GM12878 (cell line): ENCODE measurements at regions not wholly inside any gene's neighbourhood (a gene's known extent, or its start where the extent isn't known, plus 50 kb on each side); places are given as distances from the start of the nearest gene placed in this dataset.

Experiments used
- ATAC-seq: fragments of 200-7000 bp; cut with Tn5 transposase; 3 replicates; pipeline ENCODE4 v1.9.1; 2020; ENCODE audit warnings: mild to moderate bottlenecking, moderate library complexity
- BruUV-seq: library from RNA; stranded (reverse); fragments of 400-500 nt; replicated peaks from 2 replicates; lab custom pipeline; 2021; lab: Mats Ljungman, UMichigan
- CTCF ChIA-PET: fragments of 300-600 bp; sonication (Branson Sonifier 250); formaldehyde crosslinking; extraction: SDS; loops from one replicate; lab custom pipeline; 2021; ENCODE audit warnings: inconsistent platforms; lab: Yijun Ruan, JAX
- POLR2A ChIA-PET: fragments of 350-600 bp; formaldehyde crosslinking; extraction: SDS; loops from one replicate; lab custom pipeline; 2021; ENCODE audit warnings: inconsistent platforms; lab: Charles Lee
- RAD21 ChIA-PET: fragments of 300-600 bp; sonication (Branson Sonifier 250); formaldehyde crosslinking; loops from one replicate; lab custom pipeline; 2023; ENCODE audit warnings: antibody characterized with exemption; ENCODE audit not compliant: unreplicated experiment; lab: Charles Lee
- SMC1A ChIA-PET: fragments of 300-600 bp; sonication (Branson Sonifier 250); formaldehyde crosslinking; loops from one replicate; lab custom pipeline; 2023; ENCODE audit not compliant: unreplicated experiment, uncharacterized antibody; lab: Charles Lee
- DNase-seq: peaks from one replicate; pipeline ENCODE4 v3.0.0-alpha.2; 2011; ENCODE audit warnings: low read depth, low spot score
- FAIRE-seq: peaks from 3 replicates; lab custom pipeline; 2011; peaks lifted over from hg19 to GRCh38; lab: Jason Lieb, UNC
- H2AFZ ChIP-seq: 2 replicates; pipeline ENCODE4 v1.6.0; 2011; ENCODE audit warnings: low read depth, low read length, control low read depth; ENCODE audit not compliant: control insufficient read depth
- H3K27ac ChIP-seq: 2 replicates; pipeline ENCODE4 v1.5.1; 2011; ENCODE audit warnings: control low read depth; ENCODE audit not compliant: control insufficient read depth, insufficient read depth
- H3K27me3 ChIP-seq, 2 experiments: replicated peaks in 1 of 2; 2 replicates each; pipeline versions ENCODE4 v1.6.0 to v1.6.1; 2011; ENCODE audit warnings: low read length in 1 of 2; ENCODE audit not compliant: control insufficient read depth in 2 of 2, insufficient read depth in 2 of 2
- H3K36me3 ChIP-seq, 2 experiments: 2 replicates each; pipeline ENCODE4 v1.5.1; 2011; ENCODE audit warnings: low read length in 1 of 2; ENCODE audit not compliant: control insufficient read depth in 2 of 2, insufficient read depth in 2 of 2
- H3K4me1 ChIP-seq: 2 replicates; pipeline ENCODE4 v1.6.1; 2011; ENCODE audit warnings: mild to moderate bottlenecking, low read length, moderate library complexity, mixed read lengths; ENCODE audit not compliant: control insufficient read depth, insufficient read depth
- H3K4me2 ChIP-seq: 2 replicates; pipeline ENCODE4 v1.6.0; 2011; ENCODE audit warnings: control low read depth; ENCODE audit not compliant: control insufficient read depth, insufficient read depth
- H3K4me3 ChIP-seq: fragments of 200-600 bp; sonication (generic); 2 replicates; pipeline ENCODE4 v1.5.1; 2016
- H3K79me2 ChIP-seq: 2 replicates; pipeline ENCODE4 v1.6.0; 2011; ENCODE audit warnings: low read length; ENCODE audit not compliant: control insufficient read depth, insufficient read depth
- H3K9ac ChIP-seq: 2 replicates; pipeline ENCODE4 v1.8.0; 2011; ENCODE audit warnings: low read length, control low read depth, mixed read lengths; ENCODE audit not compliant: control insufficient read depth, insufficient read depth
- H3K9me3 ChIP-seq: replicated peaks from 3 replicates; pipeline ENCODE4 v1.5.1; 2011; ENCODE audit warnings: mild to moderate bottlenecking, low read length; ENCODE audit not compliant: control insufficient read depth, insufficient read depth
- H4K20me1 ChIP-seq: 2 replicates; pipeline ENCODE4 v1.6.0; 2011; ENCODE audit not compliant: control insufficient read depth, insufficient read depth
- ETV6 ChIP-seq, 2 experiments: fragments of 450-650 bp in 1 of 2; IDR thresholded peaks in 1 of 2; conservative IDR thresholded peaks in 1 of 2; 2 replicates each; pipeline ENCODE4 v1.6.1; 2014; ENCODE audit warnings: antibody characterized with exemption in 1 of 2, borderline replicate concordance in 1 of 2, low read depth in 1 of 2, mild to moderate bottlenecking in 1 of 2, moderate library complexity in 1 of 2
- NFYA ChIP-seq: IDR thresholded peaks from 2 replicates; pipeline ENCODE4 v1.6.1; 2011; ENCODE audit warnings: low read depth, mild to moderate bottlenecking, low read length, improper control_type of control experiment, borderline replicate concordance
- NKRF ChIP-seq: fragments of 450-650 bp; conservative IDR thresholded peaks from 2 replicates; pipeline ENCODE4 v1.6.1; 2017; ENCODE audit warnings: mild to moderate bottlenecking, moderate library complexity
- PRDM15 ChIP-seq: fragments of 450-650 bp; formaldehyde crosslinking; IDR thresholded peaks from 2 replicates; pipeline ENCODE4 v1.4.0; 2020; ENCODE audit warnings: mild to moderate bottlenecking, moderate library complexity
- TCF12 ChIP-seq: IDR thresholded peaks from 2 replicates; pipeline ENCODE4 v1.6.1; 2011; ENCODE audit warnings: low read depth, mild to moderate bottlenecking, low read length
- USF1 ChIP-seq: IDR thresholded peaks from 2 replicates; pipeline ENCODE4 v1.6.1; 2011; ENCODE audit warnings: borderline replicate concordance, low read depth, mild to moderate bottlenecking, moderate library complexity, mixed read lengths, low read length; ENCODE audit not compliant: insufficient read depth; ENCODE audit errors: extremely low read length
- WGBS: methylation state at CpG from one replicate; pipeline ENCODE4 v1.1.6; 2016; ENCODE audit warnings: low lambda C conversion rate; ENCODE audit not compliant: insufficient replicate concordance, insufficient coverage; ENCODE audit errors: missing lambda C conversion rate; 5-methylcytosine and 5-hydroxymethylcytosine counted together
- in situ Hi-C: fragments of 300-500 bp; cut with MboI; formaldehyde crosslinking; loops from 9 replicates; pipeline ENCODE4 v1.14.3; 2018; ENCODE audit warnings: mixed read lengths
- intact Hi-C: fragments of 100-400 bp; cut with micrococcal nuclease; formaldehyde crosslinking; loops from one replicate; pipeline ENCODE4 v1.14.2; 2022; ENCODE audit not compliant: unreplicated experiment
- TF ChIP-seq, protein P1 (sequence below): IDR thresholded peaks from 2 replicates; pipeline ENCODE4 v1.6.1; 2012; ENCODE audit warnings: low read depth, low read length, improper control_type of control experiment

DNA sequence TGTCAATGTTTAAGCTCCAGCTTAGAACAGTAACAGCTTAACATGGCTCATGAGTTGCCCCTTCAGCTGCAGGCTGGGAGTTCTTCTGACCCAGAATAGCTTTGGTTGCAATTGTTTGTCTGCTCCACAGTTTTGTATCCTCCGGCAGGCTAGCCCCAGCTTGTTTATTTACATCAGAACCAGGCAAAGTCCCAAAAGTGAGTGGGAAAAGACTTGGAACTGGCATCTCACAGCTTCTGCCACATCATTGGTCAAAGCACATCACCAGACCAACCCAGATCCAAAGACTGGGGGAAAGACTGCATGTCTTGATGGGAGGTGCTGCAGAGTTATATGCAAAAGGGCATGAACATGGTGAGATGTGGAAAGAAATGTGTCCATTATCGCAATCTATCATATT is 231.2 kb upstream of the CPEB2 start:
- BruUV-seq: no TSS peak
- H3K4me3 ChIP-seq: no peak overlapping the region
- H3K9me3 ChIP-seq: no peaks in the 10 kb centered on the region; the same call in 2 of the 3 replicates
- RAD21 ChIA-PET: interaction anchor here (1.2 to 1.4 kb wide), 2 partner anchors 12 to 17 kb away, joined by 3 read pairs; no protein-coding TSS in a partner anchor
- in situ Hi-C loops: no loop called here
- SMC1A ChIA-PET: interaction anchor here (1.3 kb wide), 1 partner anchor 85 kb away, joined by 5 read pairs; no protein-coding TSS in a partner anchor
- 95% methylated on average over 2 of the region's 2 CpGs for WGBS
- no peak for ATAC-seq
- no peak for DNase-seq
- H3K4me1 ChIP-seq: 0 out of 2 replicates have a peak, but pooled peaks cover 3% of the 10 kb centered on the region
- H3K36me3 ChIP-seq: no peaks in the 10 kb centered on the region
- no peak for FAIRE-seq
- no peak overlapping the region for H3K4me2 ChIP-seq
- intact Hi-C loops: no loop called here
- POLR2A ChIA-PET: no interaction called here
- no peak overlapping the region for H3K9ac ChIP-seq
- H3K79me2 ChIP-seq: no peaks in the 10 kb centered on the region
- H4K20me1 ChIP-seq: no peaks in the 10 kb centered on the region
- no peak overlapping the region for H3K27ac ChIP-seq
- H3K27me3 ChIP-seq: no peaks in the 10 kb centered on the region
- TF ChIP-seq, protein P1, sequence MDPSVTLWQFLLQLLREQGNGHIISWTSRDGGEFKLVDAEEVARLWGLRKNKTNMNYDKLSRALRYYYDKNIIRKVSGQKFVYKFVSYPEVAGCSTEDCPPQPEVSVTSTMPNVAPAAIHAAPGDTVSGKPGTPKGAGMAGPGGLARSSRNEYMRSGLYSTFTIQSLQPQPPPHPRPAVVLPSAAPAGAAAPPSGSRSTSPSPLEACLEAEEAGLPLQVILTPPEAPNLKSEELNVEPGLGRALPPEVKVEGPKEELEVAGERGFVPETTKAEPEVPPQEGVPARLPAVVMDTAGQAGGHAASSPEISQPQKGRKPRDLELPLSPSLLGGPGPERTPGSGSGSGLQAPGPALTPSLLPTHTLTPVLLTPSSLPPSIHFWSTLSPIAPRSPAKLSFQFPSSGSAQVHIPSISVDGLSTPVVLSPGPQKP: no peak
- TF ChIP-seq NFYA (no peak), TCF12 (no peak), ETV6 (conservative IDR thresholded peaks at IDR 0.05 in 1 of 2, IDR thresholded peaks at IDR 0.05 in 1 of 2; ENCODE audit: borderline replicate concordance in 1 of 2, low read depth in 1 of 2) (no peak), PRDM15 (CRISPR knock-in tag) (no peak), USF1 (no peak), NKRF (no peak)
- CTCF ChIA-PET: interaction anchor here (1.4 kb wide), 1 partner anchor 78 kb away, joined by 3 read pairs; no protein-coding TSS in a partner anchor
- no peak overlapping the region for H2AFZ ChIP-seq
